Osteocyte (in vitro differentiated cells): ENCODE measurements at regions not wholly inside any gene's neighbourhood (a gene's known extent, or its start where the extent isn't known, plus 50 kb on each side); places are given as distances from the start of the nearest gene placed in this dataset.

ENCODE experiments used
- DNase-seq: peaks from one replicate; pipeline ENCODE4 v3.0.0; 2021; ENCODE audit warnings: mixed read lengths; ENCODE audit not compliant: unreplicated experiment; ENCODE audit errors: extremely low spot score
- H3K27ac Mint-ChIP-seq: one replicate; pipeline ENCODE4 v1.8.0; 2021; ENCODE audit warnings: mild to moderate bottlenecking, mixed read lengths; ENCODE audit not compliant: unreplicated experiment
- H3K27me3 Mint-ChIP-seq: one replicate; pipeline ENCODE4 v1.8.0; 2021; ENCODE audit warnings: mixed read lengths; ENCODE audit not compliant: unreplicated experiment
- H3K36me3 Mint-ChIP-seq: one replicate; pipeline ENCODE4 v1.8.0; 2021; ENCODE audit warnings: mixed read lengths; ENCODE audit not compliant: unreplicated experiment
- H3K4me1 Mint-ChIP-seq: one replicate; pipeline ENCODE4 v1.8.0; 2021; ENCODE audit warnings: mixed read lengths; ENCODE audit not compliant: unreplicated experiment
- H3K4me3 Mint-ChIP-seq: one replicate; pipeline ENCODE4 v1.8.0; 2021; ENCODE audit warnings: mild to moderate bottlenecking, moderate library complexity, mixed read lengths; ENCODE audit not compliant: unreplicated experiment
- H3K9me3 Mint-ChIP-seq: one replicate; pipeline ENCODE4 v1.8.0; 2021; ENCODE audit warnings: mixed read lengths; ENCODE audit not compliant: unreplicated experiment
- CTCF ChIP-seq: fragments of 200-600 bp; sonication (generic); IDR thresholded peaks from 2 replicates; pipeline ENCODE4 v1.5.0; 2021; ENCODE audit warnings: antibody characterized with exemption, mild to moderate bottlenecking, moderate library complexity

- Mint-ChIP-seq H3K9me3 (no peaks in the 10 kb centered on the region), H3K27ac (no peak overlapping the region), H3K4me3 (no peak overlapping the region), H3K36me3 (no peaks in the 10 kb centered on the region), H3K27me3 (peaks cover 6% of the 10 kb centered on the region), H3K4me1 (no peaks in the 10 kb centered on the region)
- DNase-seq, result no peak
- TF ChIP-seq CTCF, result no peak
These were observed 227.2 kb downstream of the SLC6A15 start for GRCh38 chr12:84685379-84685778.

- no peak for TF ChIP-seq CTCF
- no peak for DNase-seq
- peaks cover 3% of the 10 kb centered on the region for H3K27me3 Mint-ChIP-seq
- H3K36me3 Mint-ChIP-seq, result no peaks in the 10 kb centered on the region
- H3K4me1 Mint-ChIP-seq, result no peaks in the 10 kb centered on the region
- H3K27ac Mint-ChIP-seq, result no peak overlapping the region
- H3K9me3 Mint-ChIP-seq, result no peaks in the 10 kb centered on the region
- no peak overlapping the region for H3K4me3 Mint-ChIP-seq
These were observed 235.8 kb downstream of the SLC6A15 start for GRCh38 chr12:84676787-84677186.

- TF ChIP-seq CTCF, result no peak
- H3K4me3 Mint-ChIP-seq, result no peak overlapping the region
- no peak for DNase-seq
These were observed 250.8 kb downstream of the SLC6A15 start for GRCh38 chr12:84661786-84662185.

GRCh38 chr12:84660139-84660538, 252.5 kb downstream of the SLC6A15 start:
- Mint-ChIP-seq H3K36me3 (no peaks in the 10 kb centered on the region), H3K27me3 (no peaks in the 10 kb centered on the region), H3K4me3 (no peak overlapping the region), H3K4me1 (no peaks in the 10 kb centered on the region), H3K9me3 (no peaks in the 10 kb centered on the region), H3K27ac (no peak overlapping the region)
- TF ChIP-seq CTCF, result no peak
- DNase-seq, result no peak

More at GRCh38 chr12:84661786-84662185, 250.8 kb downstream of the SLC6A15 start:
- Mint-ChIP-seq H3K27ac (no peak overlapping the region), H3K9me3 (no peaks in the 10 kb centered on the region), H3K36me3 (no peaks in the 10 kb centered on the region), H3K4me1 (no peaks in the 10 kb centered on the region), H3K27me3 (no peaks in the 10 kb centered on the region)

- no peak for DNase-seq
- Mint-ChIP-seq H3K9me3 (no peaks in the 10 kb centered on the region), H3K27ac (no peak overlapping the region), H3K4me3 (no peak overlapping the region), H3K36me3 (no peaks in the 10 kb centered on the region), H3K4me1 (no peaks in the 10 kb centered on the region), H3K27me3 (no peaks in the 10 kb centered on the region)
- TF ChIP-seq CTCF, result no peak
These were observed 253.7 kb downstream of the SLC6A15 start for GRCh38 chr12:84658877-84659276.
